GM18505 (cell line): ENCODE measurements at regions not wholly inside any gene's neighbourhood (a gene's known extent, or its start where the extent isn't known, plus 50 kb on each side); places are given as distances from the start of the nearest gene placed in this dataset.
"Not testable (repeated sequence)": the region's sequence is repeated elsewhere in the genome, so short reads cannot be mapped to it uniquely, and the experiment has no call there.

Experiments
- ATAC-seq: cut with Tn5 transposase; IDR thresholded peaks from one replicate; pipeline ENCODE4 v1.9.1; 2021; ENCODE audit not compliant: unreplicated experiment
- POLR2A ChIP-seq: IDR thresholded peaks from 4 replicates; pipeline ENCODE4 v1.6.1; 2011; ENCODE audit warnings: borderline replicate concordance; ENCODE audit not compliant: insufficient read depth, insufficient read length; ENCODE audit errors: extremely low read depth

DNA sequence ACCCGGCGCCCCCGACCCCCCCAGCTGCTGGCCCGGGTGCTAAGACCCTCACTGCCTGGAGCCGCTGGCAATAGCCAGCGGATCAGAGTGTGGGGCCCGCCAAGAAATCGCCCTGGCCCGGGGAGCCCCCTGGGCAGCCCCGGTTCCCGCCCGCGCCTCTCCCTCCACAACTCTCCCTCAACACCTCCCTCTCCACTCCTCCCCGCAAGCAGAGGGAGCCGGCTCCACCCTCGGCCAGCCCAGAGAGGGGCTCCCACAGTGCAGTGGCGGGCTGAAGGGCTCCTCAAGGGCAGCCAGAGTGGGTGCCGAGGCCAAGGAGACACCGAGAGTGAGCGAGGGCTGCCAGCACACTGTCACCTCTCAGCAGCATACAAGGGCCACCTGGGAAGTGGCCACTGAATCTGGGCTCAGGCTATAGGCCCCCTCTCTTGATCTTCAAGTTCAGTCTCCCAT, 385.5 kb downstream of the SEC14L1 start:
- no peak for TF ChIP-seq POLR2A
- no peak for ATAC-seq

- no peak for ATAC-seq
- no peak for TF ChIP-seq POLR2A
Observed at GRCh38 chr17:77526728-77527350, 386.1 kb downstream of the SEC14L1 start.

GRCh38 chr17:77527409-77527808, 386.6 kb downstream of the SEC14L1 start:
- ATAC-seq: no peak
- TF ChIP-seq POLR2A: no peak

GRCh38 chr17:77527836-77528505, 387.2 kb downstream of the SEC14L1 start:
- ATAC-seq: no peak
- no peak for TF ChIP-seq POLR2A

DNA sequence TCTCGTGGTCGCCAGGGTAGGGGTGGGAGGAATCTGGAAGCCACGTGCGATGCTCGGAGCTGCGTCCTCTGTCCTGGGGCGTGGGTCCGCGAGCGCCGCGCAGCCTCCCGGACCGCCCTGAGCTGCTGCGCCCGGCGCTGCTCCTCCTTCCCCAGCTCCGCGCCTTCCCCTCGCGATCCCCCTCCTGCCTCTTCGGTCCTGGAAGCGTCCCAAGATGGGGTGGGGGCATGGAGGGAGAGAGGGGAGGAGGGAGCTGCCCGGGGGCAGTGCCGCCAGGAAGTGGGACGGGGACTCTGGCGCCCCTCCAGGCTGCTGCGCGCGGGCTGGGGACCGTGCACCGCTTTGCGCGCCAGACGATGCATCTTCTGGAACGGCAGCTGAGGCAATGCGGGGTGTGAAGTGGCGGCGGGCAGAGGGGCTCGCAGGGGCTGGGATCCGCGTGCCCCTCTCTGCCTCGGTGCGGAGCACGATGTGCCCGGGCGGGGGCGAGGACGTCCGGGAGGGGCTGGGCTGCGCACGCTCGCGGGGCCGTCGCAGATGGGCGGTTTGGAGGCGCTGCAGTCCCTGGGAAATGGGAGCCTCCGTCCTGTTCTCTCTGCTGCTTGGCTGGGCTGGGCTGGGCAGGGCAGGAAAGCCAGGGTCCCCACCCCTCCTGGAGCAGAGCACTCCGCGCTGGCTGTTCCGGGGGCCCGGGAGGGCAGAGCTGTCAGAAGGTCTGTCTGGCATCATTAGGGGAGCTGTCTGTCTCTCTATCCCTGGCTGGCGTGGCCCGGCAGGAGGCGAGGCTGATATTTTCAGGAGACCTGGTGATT, 388.0 kb downstream of the SEC14L1 start:
- TF ChIP-seq POLR2A: no peak
- ATAC-seq: no peak

DNA sequence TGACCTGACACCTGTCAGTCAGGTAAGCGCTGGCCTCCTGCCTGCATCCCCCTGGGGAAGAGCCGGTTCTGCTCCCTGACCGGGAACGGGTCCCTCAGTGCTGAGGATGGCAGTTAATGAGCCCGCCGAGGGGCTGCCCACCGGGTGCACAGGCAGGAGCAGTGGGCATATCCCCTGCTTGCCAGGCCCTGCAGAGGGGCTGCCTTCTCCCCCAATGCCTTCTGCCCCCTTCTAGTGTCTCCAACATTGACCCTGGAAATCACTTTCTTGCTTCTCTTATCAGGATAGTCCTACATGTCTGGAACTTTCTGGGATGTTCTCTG, 388.5 kb downstream of the SEC14L1 start:
- TF ChIP-seq POLR2A: no peak
- ATAC-seq: no peak

DNA sequence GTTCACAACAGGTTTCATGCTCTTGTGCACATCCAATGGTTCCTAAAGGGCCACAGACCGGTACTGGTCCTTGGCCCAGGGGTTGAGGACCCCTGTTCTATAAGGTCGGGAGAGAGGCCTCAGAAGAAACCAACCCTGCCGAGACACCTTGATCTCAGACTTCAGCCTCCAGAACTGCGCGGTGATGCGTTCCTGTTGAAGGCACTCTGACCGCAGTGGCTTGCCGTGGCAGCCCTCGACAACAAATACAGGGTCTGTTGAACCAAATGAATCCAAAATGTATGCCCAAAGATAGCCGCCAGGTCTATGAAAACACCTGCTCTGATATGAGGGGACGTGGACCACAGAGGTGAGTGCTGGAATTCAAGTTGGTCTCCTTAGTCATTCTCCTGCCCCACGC, 389.8 kb downstream of the SEC14L1 start:
- TF ChIP-seq POLR2A: no peak

GRCh38 chr17:77531002-77531401, 390.2 kb downstream of the SEC14L1 start:
- ATAC-seq: no peak
- no peak for TF ChIP-seq POLR2A

More for the DNA sequence above, 389.8 kb downstream of the SEC14L1 start:
- no peak for ATAC-seq

DNA sequence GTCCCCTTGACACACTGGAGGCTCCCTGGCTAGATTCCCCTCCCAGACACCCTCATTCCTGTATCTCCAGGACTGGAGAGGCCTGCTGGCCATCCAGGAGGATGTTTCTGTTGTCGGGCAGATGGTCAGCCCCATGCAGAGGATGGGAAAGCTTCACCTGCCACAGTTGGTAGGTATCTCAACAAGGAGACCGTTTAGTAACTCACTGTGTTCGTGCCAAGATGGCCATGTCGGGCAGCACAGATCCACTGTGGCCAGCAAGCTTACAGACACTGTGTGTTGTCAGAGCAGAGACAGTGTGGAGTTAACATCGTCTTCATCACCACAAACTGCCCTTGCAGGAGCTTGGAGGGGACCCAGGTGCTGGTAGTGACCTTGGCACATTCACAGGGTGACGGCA, 390.9 kb downstream of the SEC14L1 start:
- ATAC-seq: no peak
- no peak for TF ChIP-seq POLR2A

GRCh38 chr17:77533697-77534096, 392.9 kb downstream of the SEC14L1 start:
- ATAC-seq: not testable (repeated sequence)

DNA sequence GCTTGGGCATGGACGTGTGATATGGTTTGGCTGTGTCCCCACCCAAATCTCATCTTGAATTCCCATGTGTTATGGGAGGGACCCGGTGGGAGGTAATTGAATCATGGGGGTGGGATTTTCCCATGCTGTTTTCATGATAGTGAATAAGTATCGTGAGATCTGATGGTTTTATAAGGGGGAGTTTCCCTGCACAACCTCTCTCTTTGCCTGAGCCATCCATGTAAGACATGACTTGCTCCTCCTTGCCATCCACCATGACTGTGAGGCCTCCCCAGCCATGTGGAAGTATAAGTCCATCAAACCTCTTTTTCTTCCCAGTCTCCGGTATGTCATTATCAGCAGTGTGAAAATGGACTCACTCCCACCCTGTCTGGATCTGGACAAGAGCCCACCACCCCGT, 393.4 kb downstream of the SEC14L1 start:
- no peak for ATAC-seq
- TF ChIP-seq POLR2A: no peak

GRCh38 chr17:77535435-77535834, 394.7 kb downstream of the SEC14L1 start:
- TF ChIP-seq POLR2A: no peak
- no peak for ATAC-seq

DNA sequence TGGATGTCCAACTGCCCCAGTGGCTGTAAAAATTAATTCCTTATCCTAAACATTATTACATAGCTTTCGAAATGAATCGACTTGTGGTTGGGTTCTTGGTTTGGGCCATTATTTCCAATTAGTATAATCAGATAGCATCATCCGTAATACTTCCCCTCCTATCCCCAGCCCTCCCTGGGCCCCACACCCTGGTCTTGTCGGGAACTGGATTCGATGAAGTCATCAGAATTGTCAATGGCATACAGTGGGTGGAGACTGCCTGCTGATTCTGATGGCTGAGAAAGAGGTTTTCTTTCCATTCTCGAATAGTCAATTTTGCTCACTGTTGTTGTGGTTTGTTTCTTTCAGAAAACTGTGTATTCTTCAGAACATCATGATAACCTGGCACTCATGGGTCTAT, 395.1 kb downstream of the SEC14L1 start:
- TF ChIP-seq POLR2A: no peak
- no peak for ATAC-seq

DNA sequence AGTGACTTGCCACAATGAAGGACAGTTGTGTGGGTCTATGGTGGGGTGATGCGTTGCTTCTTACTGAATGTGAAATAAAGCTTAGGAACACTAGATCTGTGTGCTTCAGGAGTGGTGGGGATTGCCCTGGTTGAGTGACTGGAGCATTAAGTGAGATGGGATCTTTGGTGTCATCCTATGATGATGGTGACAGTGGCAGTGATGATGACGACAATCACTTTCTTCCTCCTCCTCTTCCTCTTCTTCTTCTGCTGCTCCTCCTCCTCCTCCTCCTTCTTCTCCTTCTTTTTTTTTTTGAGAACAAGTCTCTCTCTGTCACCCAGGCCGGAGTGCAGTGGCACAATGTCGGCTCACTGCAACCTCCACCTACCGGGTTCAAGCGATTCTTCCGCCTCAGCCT, 396.8 kb downstream of the SEC14L1 start:
- no peak for ATAC-seq

More for the DNA sequence above, 396.8 kb downstream of the SEC14L1 start:
- TF ChIP-seq POLR2A: no peak
